Mesenchymal stem cell (in vitro differentiated cells and primary cell): ENCODE measurements at regions not wholly inside any gene's neighbourhood (a gene's known extent, or its start where the extent isn't known, plus 50 kb on each side); places are given as distances from the start of the nearest gene placed in this dataset.
A peak's percentile ranks its signal among the peaks of the same experiment; 100 is the strongest.

Source experiments
- DNase-seq: peaks from one replicate; pipeline ENCODE4 v3.0.0-alpha.2; 2013
- H2AFZ ChIP-seq: one replicate; pipeline ENCODE4 v1.6.1; 2013; ENCODE audit warnings: low read depth, mild to moderate bottlenecking, control low read depth, inconsistent platforms, low read length, moderate library complexity
- H2AK5ac ChIP-seq: 2 replicates; pipeline ENCODE4 v1.6.1; 2013; ENCODE audit warnings: low read length, moderate library complexity, mild to moderate bottlenecking, inconsistent platforms; ENCODE audit not compliant: severe bottlenecking
- H2BK120ac ChIP-seq: one replicate; pipeline ENCODE4 v1.6.1; 2013; ENCODE audit warnings: low read depth, mild to moderate bottlenecking, inconsistent platforms, low read length, moderate library complexity
- H2BK12ac ChIP-seq, 2 experiments: one replicate each; pipeline ENCODE4 v1.6.1; 2013; ENCODE audit warnings: inconsistent platforms in 2 of 2, low read length in 2 of 2, mild to moderate bottlenecking in 2 of 2, moderate library complexity in 2 of 2, control low read depth in 1 of 2
- H2BK15ac ChIP-seq: one replicate; pipeline ENCODE4 v1.6.1; 2013; ENCODE audit warnings: mild to moderate bottlenecking, low read depth, inconsistent platforms; ENCODE audit not compliant: poor library complexity, severe bottlenecking
- H2BK5ac ChIP-seq: 2 replicates; pipeline ENCODE4 v1.6.1; 2013; ENCODE audit warnings: low read depth, mild to moderate bottlenecking, low read length, control low read depth, inconsistent platforms; ENCODE audit not compliant: poor library complexity, severe bottlenecking
- H3K14ac ChIP-seq, 2 experiments: one replicate each; pipeline ENCODE4 v1.6.1; 2013; ENCODE audit warnings: inconsistent platforms in 2 of 2, low read length in 2 of 2, control low read depth in 1 of 2, mild to moderate bottlenecking in 1 of 2, moderate library complexity in 1 of 2
- H3K18ac ChIP-seq, 2 experiments: one replicate each; pipeline ENCODE4 v1.6.1; 2013; ENCODE audit warnings: inconsistent platforms in 2 of 2, low read length in 2 of 2, control low read depth in 1 of 2, low read depth in 1 of 2, mild to moderate bottlenecking in 1 of 2
- H3K23ac ChIP-seq, 2 experiments: one replicate each; pipeline ENCODE4 v1.6.1; 2013; ENCODE audit warnings: inconsistent platforms in 2 of 2, low read length in 2 of 2, mild to moderate bottlenecking in 2 of 2, moderate library complexity in 2 of 2, control low read depth in 1 of 2
- H3K27ac ChIP-seq: 2 replicates; pipeline ENCODE4 v1.5.1; 2013; ENCODE audit warnings: mild to moderate bottlenecking, moderate library complexity, low read length, control low read depth, inconsistent platforms; ENCODE audit not compliant: poor library complexity, severe bottlenecking
- H3K27me3 ChIP-seq, 2 experiments: 2 replicates each; pipeline versions ENCODE4 v1.6.1 to v1.7.0; 2013; ENCODE audit warnings: low read length in 2 of 2, mild to moderate bottlenecking in 2 of 2, moderate library complexity in 2 of 2, control low read depth in 1 of 2, inconsistent platforms in 1 of 2; ENCODE audit not compliant: control insufficient read depth in 1 of 2, insufficient read depth in 1 of 2
- H3K36me3 ChIP-seq, 2 experiments: 2 replicates each; pipeline versions ENCODE4 v1.6.1 to v1.7.0; 2013; ENCODE audit warnings: low read length in 2 of 2, control low read depth in 1 of 2, inconsistent platforms in 1 of 2, low read depth in 1 of 2, mild to moderate bottlenecking in 1 of 2; ENCODE audit not compliant: insufficient read depth in 2 of 2, control insufficient read depth in 1 of 2
- H3K4ac ChIP-seq, 2 experiments: one replicate each; pipeline ENCODE4 v1.6.1; 2013; ENCODE audit warnings: inconsistent platforms in 2 of 2, low read length in 2 of 2, mild to moderate bottlenecking in 2 of 2, moderate library complexity in 2 of 2, control low read depth in 1 of 2, low read depth in 1 of 2
- H3K4me1 ChIP-seq: 2 replicates; pipeline ENCODE4 v1.6.1; 2013; ENCODE audit warnings: low read depth, low read length, control low read depth; ENCODE audit not compliant: control insufficient read depth, insufficient read depth
- H3K4me2 ChIP-seq: 2 replicates; pipeline ENCODE4 v1.6.1; 2013; ENCODE audit warnings: low read length, mild to moderate bottlenecking, inconsistent platforms; ENCODE audit not compliant: poor library complexity, severe bottlenecking
- H3K4me3 ChIP-seq, 2 experiments: 2 replicates each; pipeline versions ENCODE4 v1.5.1 to v1.7.0; 2013; ENCODE audit warnings: low read length in 2 of 2, mild to moderate bottlenecking in 2 of 2, control low read depth in 1 of 2, low read depth in 1 of 2; ENCODE audit not compliant: insufficient read depth in 1 of 2
- H3K79me1 ChIP-seq: replicated peaks from 2 replicates; pipeline ENCODE4 v1.6.1; 2013; ENCODE audit warnings: mild to moderate bottlenecking, control low read depth, low read length, inconsistent platforms; ENCODE audit not compliant: poor library complexity, severe bottlenecking
- H3K9ac ChIP-seq: 2 replicates; pipeline ENCODE4 v1.7.0; 2013; ENCODE audit warnings: mild to moderate bottlenecking, low read length, moderate library complexity
- H3K9me3 ChIP-seq: 2 replicates; pipeline ENCODE4 v1.7.0; 2013; ENCODE audit warnings: mild to moderate bottlenecking, low read length; ENCODE audit not compliant: control insufficient read depth
- H4K8ac ChIP-seq: one replicate; pipeline ENCODE4 v1.6.1; 2013; ENCODE audit warnings: inconsistent platforms, mild to moderate bottlenecking, low read length, moderate library complexity
- H4K91ac ChIP-seq: one replicate; pipeline ENCODE4 v1.6.1; 2013; ENCODE audit warnings: mild to moderate bottlenecking, low read length, inconsistent platforms
- WGBS: methylation state at CpG from one replicate; pipeline ENCODE4 v1.1.7; 2013; ENCODE audit warnings: mixed read lengths; 5-methylcytosine and 5-hydroxymethylcytosine counted together

DNA sequence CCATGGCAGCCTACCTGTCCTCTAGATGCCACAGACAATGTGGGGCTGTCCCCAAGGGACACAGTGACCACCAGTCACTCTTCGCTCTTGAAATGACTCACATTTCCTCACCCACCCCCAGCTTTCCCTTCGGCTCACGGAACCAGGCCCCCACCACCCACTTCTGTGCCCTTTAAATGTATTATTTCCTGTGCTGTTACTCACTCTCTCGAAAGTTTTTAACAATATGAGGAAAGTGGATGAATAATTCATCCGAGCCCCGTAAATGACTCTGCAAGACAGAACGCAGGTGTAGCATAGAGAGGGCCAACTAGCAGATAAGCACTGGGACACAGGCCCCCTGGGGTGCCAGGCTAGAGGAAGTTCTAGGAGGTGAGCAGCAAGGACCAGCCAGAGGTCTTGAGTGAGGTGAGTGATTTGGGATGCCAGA lies 179.5 kb upstream of the TBL1X start:
- H2BK12ac ChIP-seq = no peak overlapping the region
- no peak overlapping the region for H3K14ac ChIP-seq
- H2AK5ac ChIP-seq = no peak overlapping the region
- no peaks in the 10 kb centered on the region for H3K4me1 ChIP-seq
- no peak overlapping the region for H3K9ac ChIP-seq
- no peak overlapping the region for H2BK120ac ChIP-seq
- no peak overlapping the region for H3K18ac ChIP-seq
- H3K4me2 ChIP-seq = no peak overlapping the region
- H3K4ac ChIP-seq = no peak overlapping the region
- no peaks in the 10 kb centered on the region for H3K27me3 ChIP-seq
- no peak overlapping the region for H3K4me3 ChIP-seq
- no peak overlapping the region for H4K8ac ChIP-seq
- H3K23ac ChIP-seq = no peak overlapping the region
- H3K79me1 ChIP-seq = no peaks in the 10 kb centered on the region
- H2AFZ ChIP-seq = no peak overlapping the region
- no peaks in the 10 kb centered on the region for H3K9me3 ChIP-seq
- DNase-seq = no peak
- no peaks in the 10 kb centered on the region for H3K36me3 ChIP-seq
- no peak overlapping the region for H2BK5ac ChIP-seq
- no peak overlapping the region for H2BK15ac ChIP-seq
- H4K91ac ChIP-seq = no peak overlapping the region
- WGBS = 16% methylated on average over 5 of the region's 7 CpGs
- no peak overlapping the region for H3K27ac ChIP-seq

DNA sequence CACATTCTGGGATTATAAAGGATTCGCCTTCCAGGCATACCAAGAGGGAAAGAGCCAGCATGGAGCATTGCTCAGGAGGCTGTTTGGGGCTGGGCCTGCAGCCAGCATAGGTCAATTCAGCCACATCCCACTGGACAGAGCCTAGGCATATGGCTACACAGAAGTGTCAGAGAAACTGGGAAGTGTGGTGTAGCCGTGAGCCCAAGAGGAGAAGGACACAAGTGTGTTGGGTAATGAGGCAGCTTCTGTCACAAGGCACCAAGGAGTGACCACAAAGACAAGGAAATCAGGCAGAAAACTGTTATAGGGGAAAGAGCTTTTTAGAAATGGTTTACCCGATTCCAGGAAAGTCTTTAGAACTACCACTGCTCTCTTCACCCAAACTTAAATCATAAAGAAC lies 178.6 kb upstream of the TBL1X start:
- Histone ChIP-seq H3K9ac (no peak overlapping the region), H3K79me1 (no peaks in the 10 kb centered on the region), H3K27ac (no peak overlapping the region), H3K4me1 (no peaks in the 10 kb centered on the region), H2AK5ac (no peak overlapping the region), H3K14ac (no peak overlapping the region), H2BK120ac (no peak overlapping the region), H2AFZ (no peak overlapping the region), H3K4ac (no peak overlapping the region), H2BK15ac (no peak overlapping the region), H3K18ac (no peak overlapping the region), H2BK5ac (no peak overlapping the region), H3K27me3 (peaks cover 0 to 1% of the 10 kb centered on the region in 2 experiments), H3K9me3 (no peaks in the 10 kb centered on the region), H3K4me2 (no peak overlapping the region), H3K23ac (no peak overlapping the region), H3K4me3 (no peak overlapping the region), H3K36me3 (no peaks in the 10 kb centered on the region), H4K91ac (no peak overlapping the region), H4K8ac (no peak overlapping the region), H2BK12ac (no peak overlapping the region)
- DNase-seq = no peak
- 97% methylated on average over 2 of the region's 3 CpGs for WGBS

DNA sequence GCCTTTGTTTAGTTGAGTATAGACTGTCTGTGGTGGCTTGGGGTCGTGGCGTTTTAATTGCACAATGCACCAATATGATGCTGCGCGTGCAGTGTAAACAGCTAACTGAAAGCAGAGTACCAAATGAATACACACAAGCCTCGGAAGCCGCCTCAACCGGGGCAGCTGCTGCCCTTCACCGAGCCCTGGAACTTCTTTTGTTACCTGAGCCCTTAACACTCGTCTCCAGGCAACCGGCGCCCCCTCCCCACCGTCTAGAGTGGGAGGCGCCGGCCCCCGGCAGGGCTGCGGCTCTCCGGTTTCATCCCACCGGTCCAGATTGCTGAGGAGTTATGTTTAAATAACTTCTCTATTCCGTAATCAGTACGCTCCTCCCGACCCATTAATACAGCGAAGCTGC lies 173.2 kb upstream of the TBL1X start:
- H3K18ac ChIP-seq = no peak overlapping the region
- H3K4ac ChIP-seq = peak overlapping the region in 1 of 2 experiments; percentile 41
- no peak overlapping the region for H2BK120ac ChIP-seq
- no peak overlapping the region for H3K4me3 ChIP-seq
- no peaks in the 10 kb centered on the region for H3K79me1 ChIP-seq
- no peak overlapping the region for H2BK5ac ChIP-seq
- WGBS = 11% methylated on average over 19 of the region's 22 CpGs
- peaks cover 3 to 28% of the 10 kb centered on the region in 2 experiments for H3K27me3 ChIP-seq
- H3K4me2 ChIP-seq = peak overlapping the region; percentile 75
- no peak overlapping the region for H2AK5ac ChIP-seq
- no peaks in the 10 kb centered on the region for H3K36me3 ChIP-seq
- no peak overlapping the region for H3K27ac ChIP-seq
- DNase-seq = no peak
- no peak overlapping the region for H4K8ac ChIP-seq
- H3K9me3 ChIP-seq = no peaks in the 10 kb centered on the region
- H2BK12ac ChIP-seq = no peak overlapping the region
- H2BK15ac ChIP-seq = peak overlapping the region; percentile 7
- H4K91ac ChIP-seq = no peak overlapping the region
- peaks cover 2% of the 10 kb centered on the region for H3K4me1 ChIP-seq
- H2AFZ ChIP-seq = no peak overlapping the region
- H3K23ac ChIP-seq = no peak overlapping the region
- no peak overlapping the region for H3K9ac ChIP-seq
- H3K14ac ChIP-seq = no peak overlapping the region

DNA sequence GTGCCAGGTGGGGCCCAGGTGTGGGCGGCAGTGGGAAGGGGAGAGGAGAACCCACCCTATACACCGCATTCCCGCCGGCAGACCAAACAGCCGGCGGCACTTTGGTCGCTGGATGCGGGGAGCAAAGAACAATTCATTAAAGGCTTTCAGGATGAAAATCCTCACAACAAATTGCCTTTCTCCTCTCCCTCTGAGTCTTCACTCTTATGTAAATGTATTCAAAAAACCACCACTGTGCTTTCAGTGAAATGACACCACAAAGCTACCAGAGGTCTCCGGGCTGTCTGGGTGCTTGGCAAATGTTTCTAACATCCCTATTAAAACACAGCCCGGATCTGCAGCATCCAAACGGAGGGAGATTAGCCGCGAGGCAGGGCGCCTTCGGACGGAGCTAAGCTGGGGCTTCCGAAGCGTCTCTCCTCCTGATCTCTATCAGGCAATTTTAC lies 171.8 kb upstream of the TBL1X start:
- Histone ChIP-seq H3K27me3 (peaks cover 3 to 28% of the 10 kb centered on the region in 2 experiments), H2BK15ac (no peak overlapping the region), H3K9ac (no peak overlapping the region), H3K4me1 (peaks cover 2% of the 10 kb centered on the region), H3K36me3 (no peaks in the 10 kb centered on the region), H3K27ac (no peak overlapping the region), H3K18ac (no peak overlapping the region), H3K4ac (no peak overlapping the region), H4K8ac (no peak overlapping the region), H2BK12ac (no peak overlapping the region), H3K79me1 (no peaks in the 10 kb centered on the region), H2AFZ (no peak overlapping the region), H3K4me3 (no peak overlapping the region), H3K14ac (no peak overlapping the region), H2BK5ac (no peak overlapping the region), H3K23ac (no peak overlapping the region), H2AK5ac (no peak overlapping the region), H3K4me2 (no peak overlapping the region), H2BK120ac (no peak overlapping the region), H3K9me3 (no peaks in the 10 kb centered on the region), H4K91ac (no peak overlapping the region)
- no peak for DNase-seq
- WGBS = 11% methylated on average over 13 of the region's 18 CpGs
